ENCODE measurements at regions not wholly inside any gene's neighbourhood (a gene's known extent, or its start where the extent isn't known, plus 50 kb on each side); places are given as distances from the start of the nearest gene placed in this dataset.

- ChIA-PET CTCF (interaction anchor here (1.3 to 1.4 kb wide), 2 partner anchors 10 to 287 kb away, joined by 3 to 4 read pairs; no protein-coding TSS in a partner anchor), SMC1A (ENCODE audit: uncharacterized antibody, unreplicated experiment) (interaction anchor here (1.1 kb wide), 1 partner anchor 15 kb away, joined by 4 read pairs; no protein-coding TSS in a partner anchor), RAD21 (ENCODE audit: unreplicated experiment) (no interaction called here), POLR2A (no interaction called here)
- DNase-seq (ENCODE audit: low read depth, low spot score) (no peak), ATAC-seq (no peak), FAIRE-seq (no peak)
- Histone ChIP-seq H3K36me3 (ENCODE audit: control insufficient read depth in 2 of 2, insufficient read depth in 2 of 2, low read length in 1 of 2) (no peaks in the 10 kb centered on the region), H3K4me3 (no peak overlapping the region), H3K4me1 (ENCODE audit: control insufficient read depth, insufficient read depth, low read length) (no peaks in the 10 kb centered on the region), H3K9me3 (replicated peaks; ENCODE audit: control insufficient read depth, insufficient read depth, low read length) (no peaks in the 10 kb centered on the region), H3K27ac (ENCODE audit: control insufficient read depth, insufficient read depth) (no peak overlapping the region), H3K4me2 (ENCODE audit: control insufficient read depth, insufficient read depth) (no peak overlapping the region), H4K20me1 (ENCODE audit: control insufficient read depth, insufficient read depth) (no peaks in the 10 kb centered on the region), H3K27me3 (replicated peaks in 1 of 2; ENCODE audit: control insufficient read depth in 2 of 2, insufficient read depth in 2 of 2, low read length in 1 of 2) (peaks cover 0 to 3% of the 10 kb centered on the region in 2 experiments; a peak in 2 of 4 replicates), H3K79me2 (ENCODE audit: control insufficient read depth, insufficient read depth, low read length) (no peaks in the 10 kb centered on the region), H3K9ac (ENCODE audit: control insufficient read depth, insufficient read depth, low read length) (no peak overlapping the region), H2AFZ (ENCODE audit: control insufficient read depth, low read depth, low read length) (no peak overlapping the region)
- TF ChIP-seq PAX8 (IDR thresholded peaks at IDR 0.05) (no peak), NR2F1 (conservative IDR thresholded peaks at IDR 0.05) (no peak), TCF12 (IDR thresholded peaks at IDR 0.05; ENCODE audit: low read depth, low read length) (no peak), MTA2 (IDR thresholded peaks at IDR 0.05; ENCODE audit: low read depth) (no peak), SMAD5 (IDR thresholded peaks at IDR 0.05; ENCODE audit: low read depth) (no peak), MEF2A (IDR thresholded peaks at IDR 0.05; ENCODE audit: insufficient read depth, low read depth, low read length) (no peak), BCL11A (IDR thresholded peaks at IDR 0.05; ENCODE audit: low read depth, low read length) (no peak), NRF1 (conservative IDR thresholded peaks at IDR 0.05; ENCODE audit: low read depth, low read length) (no peak), JUNB (IDR thresholded peaks at IDR 0.05) (no peak), ETV6 (conservative IDR thresholded peaks at IDR 0.05 in 1 of 2, IDR thresholded peaks at IDR 0.05 in 1 of 2; ENCODE audit: borderline replicate concordance in 1 of 2, low read depth in 1 of 2) (no peak), KDM1A (IDR thresholded peaks at IDR 0.05; ENCODE audit: borderline replicate concordance) (no peak), MEF2B (IDR thresholded peaks at IDR 0.05; ENCODE audit: partially characterized antibody, poor library complexity, severe bottlenecking) (no peak), NFYB (IDR thresholded peaks at IDR 0.05; ENCODE audit: insufficient read depth, low read depth, low read length) (no peak), E2F8 (IDR thresholded peaks at IDR 0.05; ENCODE audit: low read depth, partially characterized antibody) (no peak)
- TF ChIP-seq, protein P1, sequence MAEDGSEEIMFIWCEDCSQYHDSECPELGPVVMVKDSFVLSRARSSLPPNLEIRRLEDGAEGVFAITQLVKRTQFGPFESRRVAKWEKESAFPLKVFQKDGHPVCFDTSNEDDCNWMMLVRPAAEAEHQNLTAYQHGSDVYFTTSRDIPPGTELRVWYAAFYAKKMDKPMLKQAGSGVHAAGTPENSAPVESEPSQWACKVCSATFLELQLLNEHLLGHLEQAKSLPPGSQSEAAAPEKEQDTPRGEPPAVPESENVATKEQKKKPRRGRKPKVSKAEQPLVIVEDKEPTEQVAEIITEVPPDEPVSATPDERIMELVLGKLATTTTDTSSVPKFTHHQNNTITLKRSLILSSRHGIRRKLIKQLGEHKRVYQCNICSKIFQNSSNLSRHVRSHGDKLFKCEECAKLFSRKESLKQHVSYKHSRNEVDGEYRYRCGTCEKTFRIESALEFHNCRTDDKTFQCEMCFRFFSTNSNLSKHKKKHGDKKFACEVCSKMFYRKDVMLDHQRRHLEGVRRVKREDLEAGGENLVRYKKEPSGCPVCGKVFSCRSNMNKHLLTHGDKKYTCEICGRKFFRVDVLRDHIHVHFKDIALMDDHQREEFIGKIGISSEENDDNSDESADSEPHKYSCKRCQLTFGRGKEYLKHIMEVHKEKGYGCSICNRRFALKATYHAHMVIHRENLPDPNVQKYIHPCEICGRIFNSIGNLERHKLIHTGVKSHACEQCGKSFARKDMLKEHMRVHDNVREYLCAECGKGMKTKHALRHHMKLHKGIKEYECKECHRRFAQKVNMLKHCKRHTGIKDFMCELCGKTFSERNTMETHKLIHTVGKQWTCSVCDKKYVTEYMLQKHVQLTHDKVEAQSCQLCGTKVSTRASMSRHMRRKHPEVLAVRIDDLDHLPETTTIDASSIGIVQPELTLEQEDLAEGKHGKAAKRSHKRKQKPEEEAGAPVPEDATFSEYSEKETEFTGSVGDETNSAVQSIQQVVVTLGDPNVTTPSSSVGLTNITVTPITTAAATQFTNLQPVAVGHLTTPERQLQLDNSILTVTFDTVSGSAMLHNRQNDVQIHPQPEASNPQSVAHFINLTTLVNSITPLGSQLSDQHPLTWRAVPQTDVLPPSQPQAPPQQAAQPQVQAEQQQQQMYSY (CRISPR knock-in tag; IDR thresholded peaks at IDR 0.05): no peak
- BruUV-seq (replicated peaks): no TSS peak
- intact Hi-C loops (cut with micrococcal nuclease; ENCODE audit: unreplicated experiment) (no loop called here), in situ Hi-C loops (cut with MboI) (no loop called here)
- 33% methylated on average over 3 of the region's 3 CpGs for WGBS (ENCODE audit: insufficient coverage, insufficient replicate concordance, low lambda C conversion rate, missing lambda C conversion rate)
These were observed 147.8 kb upstream of the EEPD1 start for GRCh38 chr7:36005293-36005692.
